Right lobe of liver (tissue), 4 donors: ENCODE measurements at regions not wholly inside any gene's neighbourhood (a gene's known extent, or its start where the extent isn't known, plus 50 kb on each side); places are given as distances from the start of the nearest gene placed in this dataset.

Source experiments
- CTCF ChIP-seq, 4 donors: fragments of 200-600 bp in 3 of 4; fragments of 450-650 bp in 1 of 4; IDR thresholded peaks; one replicate each; pipeline versions ENCODE4 v1.5.1 to v1.8.0; 2016 to 2022; ENCODE audit warnings: antibody characterized with exemption in 4 of 4, mild to moderate bottlenecking in 2 of 4
- POLR2A ChIP-seq: fragments of 450-650 bp; IDR thresholded peaks from one replicate; pipeline ENCODE4 v1.6.1; 2017; ENCODE audit warnings: antibody characterized with exemption, mild to moderate bottlenecking
- donor health status: DM: no; HTN: no; CAD: no.
- donor health status: DM: no; HTN: no; CAD: no.
- donor health status: DM: no; HTN: yes; CAD: no.

- no peak for TF ChIP-seq CTCF (IDR thresholded peaks at IDR 0.05)
- TF ChIP-seq POLR2A, result no peak
Observed at GRCh38 chr5:57408714-57409113, 73.9 kb downstream of the ACTBL2 start.
